ENCODE measurements at regions not wholly inside any gene's neighbourhood (a gene's known extent, or its start where the extent isn't known, plus 50 kb on each side); places are given as distances from the start of the nearest gene placed in this dataset.

DNA sequence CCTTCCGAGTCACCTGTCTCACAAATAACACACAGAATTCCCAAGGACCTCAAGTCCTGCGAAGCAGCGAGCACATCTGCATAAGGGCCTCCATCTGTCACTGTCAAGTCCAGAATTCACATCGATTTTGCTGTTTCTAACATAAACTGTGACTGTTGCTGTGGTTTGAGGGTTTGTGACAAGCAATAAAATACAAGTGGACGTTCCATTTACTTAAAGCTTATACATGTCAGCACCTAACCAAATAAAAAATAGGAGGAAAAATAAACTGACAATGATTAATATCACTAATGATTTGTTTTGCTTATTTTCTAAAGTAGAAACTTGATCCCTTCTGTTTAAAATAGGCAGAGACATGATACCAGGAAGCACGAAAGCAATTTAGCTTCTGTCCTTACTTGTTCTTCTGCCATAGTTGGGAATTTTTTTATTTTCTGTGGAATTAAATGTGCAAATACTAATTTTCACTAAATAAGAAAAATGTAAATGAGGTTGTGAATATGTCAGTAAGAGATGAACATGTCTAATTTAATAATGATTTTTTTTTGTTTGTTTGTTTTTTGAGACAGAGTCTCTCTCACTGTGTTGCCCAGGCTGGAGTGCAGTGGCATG is 279.1 kb downstream of the FGF9 start:
- no peak for TF ChIP-seq POLR2A (IDR thresholded peaks at IDR 0.05; ENCODE audit: extremely low read depth, insufficient read length)
- TF ChIP-seq, protein P1, sequence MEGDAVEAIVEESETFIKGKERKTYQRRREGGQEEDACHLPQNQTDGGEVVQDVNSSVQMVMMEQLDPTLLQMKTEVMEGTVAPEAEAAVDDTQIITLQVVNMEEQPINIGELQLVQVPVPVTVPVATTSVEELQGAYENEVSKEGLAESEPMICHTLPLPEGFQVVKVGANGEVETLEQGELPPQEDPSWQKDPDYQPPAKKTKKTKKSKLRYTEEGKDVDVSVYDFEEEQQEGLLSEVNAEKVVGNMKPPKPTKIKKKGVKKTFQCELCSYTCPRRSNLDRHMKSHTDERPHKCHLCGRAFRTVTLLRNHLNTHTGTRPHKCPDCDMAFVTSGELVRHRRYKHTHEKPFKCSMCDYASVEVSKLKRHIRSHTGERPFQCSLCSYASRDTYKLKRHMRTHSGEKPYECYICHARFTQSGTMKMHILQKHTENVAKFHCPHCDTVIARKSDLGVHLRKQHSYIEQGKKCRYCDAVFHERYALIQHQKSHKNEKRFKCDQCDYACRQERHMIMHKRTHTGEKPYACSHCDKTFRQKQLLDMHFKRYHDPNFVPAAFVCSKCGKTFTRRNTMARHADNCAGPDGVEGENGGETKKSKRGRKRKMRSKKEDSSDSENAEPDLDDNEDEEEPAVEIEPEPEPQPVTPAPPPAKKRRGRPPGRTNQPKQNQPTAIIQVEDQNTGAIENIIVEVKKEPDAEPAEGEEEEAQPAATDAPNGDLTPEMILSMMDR (IDR thresholded peaks at IDR 0.05; ENCODE audit: low read depth, low read length): no peak
